ENCODE measurements at regions not wholly inside any gene's neighbourhood (a gene's known extent, or its start where the extent isn't known, plus 50 kb on each side); places are given as distances from the start of the nearest gene placed in this dataset.
A peak's percentile ranks its signal among the peaks of the same experiment; 100 is the strongest.

DNA sequence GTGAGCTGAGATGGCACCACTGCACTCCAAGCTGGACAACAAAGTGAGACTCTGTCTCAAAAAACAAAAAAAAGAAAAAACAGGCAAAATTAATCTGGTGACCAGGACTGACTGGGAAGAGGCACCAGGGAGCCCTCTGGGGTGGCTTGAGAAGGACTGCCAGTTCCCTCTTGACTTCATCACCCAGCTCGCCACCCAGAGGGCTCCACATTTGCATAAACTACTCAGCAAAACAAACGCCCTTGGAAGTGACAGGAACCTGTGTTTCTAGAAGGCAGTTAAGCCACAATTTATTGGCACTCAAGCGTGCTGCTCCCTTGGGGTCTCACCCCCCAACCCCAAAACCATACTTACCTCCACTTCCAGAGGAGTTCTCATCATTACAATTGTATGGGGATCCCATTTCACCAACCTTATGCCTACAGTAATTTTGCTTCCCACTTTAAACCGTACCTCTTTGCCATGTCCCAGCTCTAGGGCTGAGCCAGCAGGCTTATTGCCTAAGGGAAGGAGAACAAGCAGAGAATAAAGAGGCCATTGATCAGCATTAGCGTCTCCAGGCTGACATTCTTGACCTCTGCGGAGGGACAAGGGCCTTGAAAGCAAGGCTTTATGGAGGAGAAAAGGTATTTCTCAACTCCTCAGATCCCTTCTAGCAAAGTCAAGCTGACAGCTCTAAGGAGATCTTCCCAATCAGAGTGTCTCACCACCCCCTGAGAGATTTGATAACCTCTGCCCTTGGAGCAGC, 357.4 kb downstream of the SHQ1 start:
- DNase-seq (ENCODE audit: low spot score): peak; percentile 26

GRCh38 chr3:72489901-72490300, 358.3 kb downstream of the SHQ1 start:
- DNase-seq (ENCODE audit: low spot score): no peak

DNA sequence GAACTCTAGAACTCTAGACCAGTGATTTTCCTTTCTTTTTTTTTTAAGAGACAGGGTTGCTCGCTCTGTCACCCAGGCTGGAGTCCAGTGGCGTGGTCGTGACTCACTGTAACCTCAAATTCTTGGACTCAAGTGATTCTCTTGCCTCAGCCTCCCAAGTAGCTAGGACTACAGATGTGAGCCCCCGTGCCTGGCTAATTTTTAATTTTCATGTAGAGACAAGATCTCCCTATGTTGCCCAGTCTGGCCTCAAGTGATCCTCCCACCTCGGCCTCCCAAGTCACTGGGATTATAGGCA, 359.6 kb downstream of the SHQ1 start:
- no peak for DNase-seq (ENCODE audit: low spot score)

DNA sequence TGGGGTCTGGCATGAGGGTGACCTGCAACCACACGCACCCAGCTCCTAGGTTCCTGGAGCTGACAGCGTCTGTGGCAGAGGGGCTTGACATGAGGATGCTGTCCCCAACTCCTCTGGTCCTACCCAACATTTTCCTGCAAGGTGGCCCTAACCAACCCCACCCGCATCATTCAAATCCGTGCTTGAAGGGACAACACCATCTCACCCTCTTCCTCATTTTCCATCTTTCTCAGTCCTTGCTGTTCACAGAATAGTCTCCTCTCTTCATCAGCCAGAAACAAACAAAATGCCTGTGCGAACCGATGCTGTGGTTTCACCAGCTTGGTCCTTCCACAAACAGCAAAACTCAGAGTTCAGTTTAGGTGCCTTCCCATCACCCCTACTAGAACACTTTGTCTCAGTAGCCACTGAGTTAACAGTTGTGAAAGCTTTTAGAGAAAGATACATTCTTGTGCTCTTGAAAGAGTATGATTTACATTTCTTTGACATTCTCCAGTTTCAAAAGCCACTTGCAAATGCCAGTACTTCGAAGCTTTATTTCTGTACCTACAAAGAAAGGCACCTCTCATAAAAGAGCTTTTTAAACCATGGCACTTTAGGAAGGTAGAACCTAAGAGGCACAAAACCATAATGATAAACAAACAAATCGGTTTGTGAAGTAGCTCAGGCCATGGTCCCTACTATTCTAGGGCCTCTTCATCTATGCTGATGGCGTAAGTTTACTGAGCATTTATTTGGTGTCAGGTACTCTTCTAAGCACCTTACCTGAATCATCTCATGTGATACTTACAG, 360.1 kb downstream of the SHQ1 start:
- no peak for DNase-seq (ENCODE audit: low spot score)

GRCh38 chr3:72487078-72487765, 361.0 kb downstream of the SHQ1 start:
- DNase-seq (ENCODE audit: low spot score): no peak

- peak; percentile 33 for DNase-seq (ENCODE audit: low spot score)
These were observed 362.6 kb downstream of the SHQ1 start for GRCh38 chr3:72485641-72486040.

DNA sequence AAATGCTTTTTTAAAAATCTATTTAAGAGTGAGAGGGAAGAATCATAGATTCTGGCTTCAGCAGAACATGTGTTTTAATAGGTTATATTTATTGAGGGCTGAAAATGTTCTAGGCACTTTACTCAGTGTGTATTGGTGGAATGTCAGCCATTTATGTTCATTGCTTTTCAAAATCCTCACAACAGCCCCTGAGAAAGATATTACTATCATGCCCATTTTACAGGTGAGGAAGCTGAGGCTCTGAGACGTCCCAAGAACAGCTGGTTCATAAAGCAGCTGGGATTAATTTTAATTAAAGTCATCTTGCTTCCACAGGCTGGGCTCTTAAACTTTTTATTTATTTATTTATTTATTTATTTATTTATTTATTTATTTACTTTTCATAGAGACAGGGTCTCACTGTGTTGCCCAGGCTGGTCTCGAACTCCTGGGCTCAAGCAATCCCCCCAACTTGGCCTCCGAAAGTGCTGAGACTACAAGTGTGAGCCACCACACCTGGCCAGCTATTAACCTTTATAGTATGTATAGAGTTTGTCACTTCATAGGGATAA, 364.6 kb downstream of the SHQ1 start:
- no peak for DNase-seq (ENCODE audit: low spot score)

DNA sequence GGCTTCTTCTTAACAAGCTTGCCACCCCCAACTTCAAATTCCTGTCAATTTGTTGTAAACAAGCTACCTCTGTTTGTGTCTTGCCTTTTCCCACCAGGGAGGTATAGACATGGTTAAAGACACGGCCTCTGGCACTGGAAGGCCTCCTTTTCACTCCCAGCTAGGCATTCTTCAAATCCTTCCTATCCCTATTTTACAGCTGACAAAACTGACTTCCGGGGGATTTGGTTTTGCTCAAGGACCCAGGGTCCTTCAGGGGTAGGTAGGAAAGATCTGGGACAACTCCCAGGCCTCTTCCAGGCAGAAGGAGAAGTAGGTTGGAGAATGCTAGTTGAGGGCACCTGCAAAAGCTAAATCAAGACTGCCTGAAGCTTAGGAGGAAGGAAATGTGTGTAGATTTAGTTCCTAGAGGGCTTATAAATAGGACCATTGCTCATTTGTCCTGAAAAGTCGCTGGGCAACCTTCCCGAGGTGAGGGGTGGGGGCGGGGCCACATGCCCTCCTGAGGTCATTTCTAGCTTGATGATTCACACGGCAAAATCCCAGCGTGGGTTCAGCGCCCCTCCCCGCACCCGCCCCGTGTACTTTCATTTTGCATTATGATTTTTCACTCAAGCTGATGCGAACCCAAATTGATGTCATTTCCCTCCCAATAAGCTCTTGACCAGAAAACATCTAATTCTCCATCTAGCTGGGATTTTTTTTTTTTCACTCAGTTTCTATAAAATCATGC, 365.5 kb downstream of the SHQ1 start:
- no peak for DNase-seq (ENCODE audit: low spot score)

GRCh38 chr3:72481542-72481941, 366.7 kb downstream of the SHQ1 start:
- DNase-seq (ENCODE audit: low spot score): no peak

GRCh38 chr3:72480366-72480765, 367.9 kb downstream of the SHQ1 start:
- no peak for DNase-seq (ENCODE audit: low spot score)

- no peak for DNase-seq (ENCODE audit: low spot score)
These were observed 368.5 kb downstream of the SHQ1 start for GRCh38 chr3:72479651-72480215.

GRCh38 chr3:72476139-72476483, 372.1 kb downstream of the SHQ1 start:
- no peak for DNase-seq (ENCODE audit: low spot score)

DNA sequence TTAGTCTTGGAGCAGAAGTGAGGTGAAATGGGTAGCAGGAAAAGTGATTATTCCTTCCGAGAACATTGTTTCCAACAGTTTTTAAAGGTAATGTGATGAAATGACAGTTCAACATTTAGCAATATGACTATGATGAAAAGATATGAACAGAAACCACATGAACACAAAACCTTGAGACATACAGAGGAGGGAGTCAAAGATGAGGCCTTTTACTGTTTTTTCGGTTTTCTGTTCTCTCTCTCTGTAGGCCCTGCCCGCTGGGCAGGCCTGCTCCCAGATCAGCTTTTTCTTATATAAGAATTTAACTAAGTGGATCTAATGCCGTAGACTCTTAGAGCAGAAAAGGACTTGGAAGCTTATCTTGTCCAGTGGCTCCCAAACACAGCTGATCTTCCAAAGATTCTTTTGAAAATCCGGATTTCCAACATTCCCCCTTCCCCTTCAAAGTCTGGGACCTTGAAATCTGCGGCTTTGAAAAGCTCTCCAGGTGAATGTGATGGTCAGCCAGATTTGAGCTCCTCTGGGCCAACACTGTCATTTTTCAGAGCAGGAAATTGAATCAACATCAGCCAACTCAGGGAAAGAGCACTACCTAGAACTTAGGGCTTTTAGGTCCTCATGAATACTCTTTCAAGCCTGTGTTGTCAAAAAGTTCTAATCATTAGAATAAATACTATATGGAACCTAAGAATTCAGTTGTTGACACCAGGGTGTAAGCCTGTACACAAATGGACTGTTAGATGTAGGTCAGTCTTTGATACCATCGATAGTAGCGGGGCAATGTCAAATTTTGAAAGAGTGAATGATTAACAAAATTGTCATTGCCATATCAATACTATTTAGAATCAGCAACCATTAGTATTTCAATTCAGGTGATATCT, 372.7 kb downstream of the SHQ1 start:
- no peak for DNase-seq (ENCODE audit: low spot score)

DNA sequence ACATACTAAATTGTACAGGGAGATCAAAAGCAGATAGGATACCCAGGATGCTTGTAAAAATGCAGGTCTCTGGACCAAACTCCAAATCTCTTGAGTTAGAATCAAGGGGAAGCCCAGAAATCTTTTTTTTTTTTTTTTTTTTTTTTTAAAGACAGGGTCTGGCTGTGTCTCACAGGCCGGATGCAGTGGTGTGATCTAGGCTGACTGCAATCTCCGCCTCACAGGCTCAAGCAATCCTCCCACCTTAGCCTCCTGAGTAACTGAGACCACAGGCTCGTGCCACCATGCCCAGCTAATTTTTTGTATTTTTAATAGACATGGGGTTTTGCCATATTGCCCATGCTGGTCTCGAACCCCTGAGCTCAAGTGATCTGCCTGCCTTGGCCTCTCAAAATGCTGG, 373.5 kb downstream of the SHQ1 start:
- DNase-seq (ENCODE audit: low spot score): no peak

DNA sequence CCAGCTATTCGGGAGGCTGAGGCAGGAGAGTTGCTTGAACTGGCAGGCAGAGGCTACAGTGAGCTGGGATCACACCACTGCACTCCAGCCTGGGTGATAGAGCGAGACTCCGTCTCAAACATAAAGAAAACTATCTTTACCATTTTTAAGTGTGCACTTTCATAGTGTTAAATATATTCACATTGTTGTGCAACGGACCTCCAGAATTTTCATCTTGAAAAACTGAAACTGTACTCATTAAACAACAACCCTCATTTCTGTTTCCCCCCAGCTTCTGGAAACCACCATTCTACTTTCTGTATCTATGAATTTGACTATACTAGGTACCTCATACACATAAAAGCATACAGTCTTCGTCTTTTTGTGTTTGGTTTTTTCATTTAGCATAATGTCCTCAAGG, 375.1 kb downstream of the SHQ1 start:
- DNase-seq (ENCODE audit: low spot score): no peak

- DNase-seq (ENCODE audit: low spot score): no peak
These were observed 377.3 kb downstream of the SHQ1 start for GRCh38 chr3:72470904-72471417.

DNA sequence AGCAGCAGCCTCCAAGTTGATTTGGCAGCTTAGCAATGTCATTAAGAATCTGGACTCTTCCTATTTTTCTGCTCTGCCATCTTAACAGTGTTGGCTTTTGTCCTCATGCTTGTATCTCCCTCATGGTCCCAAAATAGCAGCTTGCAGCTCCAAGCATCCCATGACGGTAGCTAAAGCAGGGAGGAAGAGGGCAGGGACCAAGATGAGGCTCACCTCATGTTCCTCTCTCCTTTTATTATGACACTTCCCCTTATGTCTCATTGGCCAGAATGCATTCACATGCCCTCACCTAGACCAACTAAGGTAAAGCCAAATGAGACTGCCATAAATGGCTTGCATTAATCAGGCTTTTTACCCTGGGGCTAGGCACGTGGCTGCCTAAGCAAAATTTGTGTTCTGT, 382.4 kb downstream of the SHQ1 start:
- no peak for DNase-seq (ENCODE audit: low spot score)

DNA sequence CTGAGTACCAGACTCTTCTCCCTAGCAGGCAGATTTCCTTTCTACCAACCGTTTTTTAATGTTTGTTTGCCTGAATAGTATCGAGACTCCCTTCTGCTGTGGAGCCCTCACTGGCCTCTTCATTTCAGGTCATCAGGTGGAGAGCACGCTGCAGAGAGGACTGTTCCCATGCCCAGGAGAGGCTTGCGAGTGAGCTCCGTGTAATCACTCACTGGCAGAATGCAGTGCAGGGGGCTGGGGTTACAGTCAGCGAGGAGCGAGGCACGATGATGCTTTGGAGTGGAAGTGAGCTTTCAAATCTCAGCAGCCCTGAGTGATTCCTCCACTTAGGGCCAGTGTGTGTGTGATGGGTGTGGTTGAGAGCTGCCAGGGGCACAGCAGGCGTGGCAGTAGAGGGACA, 385.2 kb downstream of the SHQ1 start:
- DNase-seq (ENCODE audit: low spot score): no peak

- DNase-seq (ENCODE audit: low spot score): no peak
These were observed 385.6 kb downstream of the SHQ1 start for GRCh38 chr3:72462595-72463011.

DNA sequence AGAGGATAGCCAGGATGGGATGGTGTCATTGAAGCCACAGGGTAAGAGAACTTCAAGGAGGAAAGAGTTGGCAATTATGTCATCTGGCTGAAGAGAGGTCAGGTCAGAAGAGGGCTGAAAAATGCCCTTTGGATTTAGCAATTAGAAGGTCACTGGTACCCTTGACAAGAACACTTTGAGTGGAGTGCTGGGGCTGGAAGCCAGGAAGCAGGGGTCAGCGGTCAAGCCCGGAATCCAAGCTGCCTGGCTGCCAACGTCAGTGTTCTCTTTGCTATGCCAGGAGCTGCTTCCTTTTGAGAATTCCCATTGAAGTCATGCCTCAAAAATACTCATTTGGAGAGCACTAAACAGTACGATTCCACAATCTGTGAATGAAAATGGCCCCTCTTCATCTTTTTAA, 386.5 kb downstream of the SHQ1 start:
- DNase-seq (ENCODE audit: low spot score): no peak
